Smooth muscle cell of the brain vasculature (primary cell): ENCODE measurements at regions not wholly inside any gene's neighbourhood (a gene's known extent, or its start where the extent isn't known, plus 50 kb on each side); places are given as distances from the start of the nearest gene placed in this dataset.
"Not testable (repeated sequence)": the region's sequence is repeated elsewhere in the genome, so short reads cannot be mapped to it uniquely, and the experiment has no call there.

Experiments used
- DNase-seq: peaks from one replicate; pipeline ENCODE4 v3.0.0-alpha.2; 2012; ENCODE audit warnings: low read depth, low spot score

DNA sequence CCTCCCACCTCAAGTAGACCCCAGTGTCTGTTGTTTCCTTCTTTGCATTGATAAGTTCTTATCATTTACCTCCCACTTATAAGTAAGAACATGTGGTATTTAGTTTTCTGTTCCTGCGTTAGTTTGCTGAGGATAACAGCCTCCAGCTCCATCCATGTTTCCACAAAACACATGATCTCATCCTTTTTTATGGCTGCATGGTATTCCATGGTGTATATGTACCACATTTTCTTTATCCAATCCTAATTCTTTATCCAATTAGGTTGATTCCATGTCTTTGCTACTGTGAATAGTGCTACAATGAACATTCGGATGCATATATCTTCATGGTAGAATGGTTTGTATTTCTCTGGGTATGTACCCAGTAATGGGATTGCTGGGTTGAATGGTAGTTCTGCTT, 102.5 kb upstream of the UGP2 start:
- not testable (repeated sequence) for DNase-seq

DNA sequence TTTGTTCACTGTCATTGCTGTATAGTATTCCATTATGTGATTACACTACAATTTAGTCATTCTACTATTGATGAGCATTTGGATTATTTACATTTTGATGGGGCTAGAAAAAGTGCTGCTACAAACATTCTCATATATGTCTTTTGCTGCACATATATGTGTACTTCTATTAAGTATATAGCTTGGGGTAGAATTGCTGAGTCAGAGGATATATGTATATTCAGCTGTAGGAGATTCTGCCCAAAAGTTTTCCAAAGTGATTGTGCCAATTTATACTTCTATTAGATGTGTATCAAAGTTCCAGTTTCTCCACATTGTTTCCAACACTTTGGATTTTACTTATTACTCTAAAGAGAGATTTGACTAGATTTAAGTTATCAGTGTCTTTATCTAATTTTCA, 101.7 kb upstream of the UGP2 start:
- no peak for DNase-seq

DNA sequence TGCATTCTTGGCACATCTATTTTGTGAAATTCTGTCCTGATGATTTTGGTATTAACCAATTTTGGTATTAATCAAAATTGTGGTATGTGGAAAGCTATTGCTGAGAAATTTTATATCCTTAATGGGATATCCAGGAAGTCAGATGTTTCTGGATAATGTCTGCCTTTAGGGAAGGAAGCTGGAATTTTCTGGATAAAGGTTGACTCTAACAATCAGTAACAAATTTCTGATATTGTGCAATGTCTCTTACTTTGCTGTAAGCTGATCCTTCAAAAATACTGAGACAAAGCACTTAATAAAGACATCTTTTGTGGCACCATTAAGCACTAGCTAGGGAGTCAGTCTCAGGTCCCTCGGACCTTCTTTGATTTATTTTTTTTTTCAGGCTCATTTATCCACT, 100.8 kb upstream of the UGP2 start:
- no peak for DNase-seq

DNA sequence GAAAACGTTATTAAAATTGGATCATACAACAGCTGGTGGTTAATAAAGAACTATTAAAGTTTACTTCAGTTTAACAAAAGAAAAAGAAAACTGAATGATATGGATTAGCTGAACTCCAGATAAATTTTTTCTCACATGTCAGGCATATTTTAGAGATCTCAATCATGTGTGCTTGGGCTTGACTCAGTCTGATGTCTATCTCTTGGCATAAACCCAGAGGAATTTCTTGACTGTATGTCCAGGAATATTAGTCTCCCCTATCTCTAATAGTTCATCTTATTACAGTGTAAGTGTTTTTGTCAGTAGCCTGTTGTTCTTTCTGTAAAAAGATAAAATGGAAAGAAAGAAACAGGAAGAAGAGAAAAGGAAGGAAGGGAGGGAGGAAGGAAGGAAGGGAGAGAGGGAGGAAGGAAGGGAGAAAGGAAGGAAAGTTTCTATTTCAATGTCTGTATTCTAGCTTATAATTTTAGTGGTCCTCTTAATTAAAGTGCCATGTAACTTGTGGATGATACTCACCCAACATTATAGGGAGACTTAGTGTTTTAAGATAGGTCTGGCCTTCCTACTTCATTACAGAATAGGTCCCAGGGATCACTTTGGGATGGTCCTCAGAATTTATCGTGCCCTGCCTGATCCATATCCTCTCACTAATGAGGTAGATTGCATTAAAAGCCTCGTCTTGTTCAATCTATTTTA, 99.7 kb upstream of the UGP2 start:
- DNase-seq: no peak

DNA sequence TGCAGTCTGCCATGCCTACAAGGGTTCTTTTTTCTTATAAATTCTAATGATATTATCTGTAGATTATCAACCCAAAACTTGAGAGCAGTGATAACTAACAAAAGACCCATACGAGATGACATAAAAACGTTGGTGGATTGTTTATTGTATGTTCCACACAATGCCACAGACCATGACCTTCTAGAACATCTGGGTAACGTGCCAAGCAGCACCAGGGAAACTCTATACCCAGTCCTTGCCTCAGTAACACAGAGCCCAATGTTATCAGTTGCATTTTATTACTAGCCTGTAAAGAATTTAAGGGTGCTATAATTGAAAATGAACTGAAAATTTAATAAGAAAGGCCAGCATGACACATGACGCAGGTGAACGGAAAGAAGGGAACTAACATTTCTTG, 99.1 kb upstream of the UGP2 start:
- DNase-seq: no peak

DNA sequence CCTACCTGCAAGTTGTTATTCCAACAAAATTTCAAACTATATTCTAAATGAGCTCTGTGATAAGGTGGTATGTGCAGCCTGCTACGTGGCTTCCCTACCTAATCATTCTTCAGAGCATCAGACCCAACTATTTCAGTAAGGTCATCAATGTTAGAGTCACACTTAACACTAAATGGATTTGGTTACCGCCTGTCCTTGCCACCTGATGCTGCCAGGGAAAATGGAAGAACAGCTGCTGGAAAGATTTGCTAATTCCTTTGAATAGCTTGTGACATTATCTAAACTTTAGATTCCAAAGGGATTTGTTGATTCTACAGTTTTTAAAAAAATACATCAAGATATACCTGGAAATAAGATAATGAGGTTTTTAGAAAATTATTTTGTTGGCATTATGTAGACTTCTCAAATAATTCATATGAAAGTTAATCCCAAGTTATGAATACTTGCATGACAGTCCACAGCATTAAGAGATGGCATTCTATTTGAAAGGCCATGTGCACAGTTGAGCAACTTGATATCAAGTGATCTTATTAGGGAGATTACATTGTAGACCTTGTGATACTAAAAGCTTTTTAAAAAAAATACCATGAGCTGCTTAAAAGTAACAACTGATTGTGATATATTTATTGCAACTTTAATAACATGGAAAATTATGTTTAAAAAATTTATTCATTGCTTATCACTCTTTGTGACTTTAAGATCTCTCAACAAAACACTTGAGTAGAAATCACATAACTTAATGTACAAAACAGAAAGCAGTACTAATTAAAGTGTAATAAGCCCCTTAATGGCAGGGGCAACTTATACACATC, 98.3 kb upstream of the UGP2 start:
- DNase-seq: no peak

DNA sequence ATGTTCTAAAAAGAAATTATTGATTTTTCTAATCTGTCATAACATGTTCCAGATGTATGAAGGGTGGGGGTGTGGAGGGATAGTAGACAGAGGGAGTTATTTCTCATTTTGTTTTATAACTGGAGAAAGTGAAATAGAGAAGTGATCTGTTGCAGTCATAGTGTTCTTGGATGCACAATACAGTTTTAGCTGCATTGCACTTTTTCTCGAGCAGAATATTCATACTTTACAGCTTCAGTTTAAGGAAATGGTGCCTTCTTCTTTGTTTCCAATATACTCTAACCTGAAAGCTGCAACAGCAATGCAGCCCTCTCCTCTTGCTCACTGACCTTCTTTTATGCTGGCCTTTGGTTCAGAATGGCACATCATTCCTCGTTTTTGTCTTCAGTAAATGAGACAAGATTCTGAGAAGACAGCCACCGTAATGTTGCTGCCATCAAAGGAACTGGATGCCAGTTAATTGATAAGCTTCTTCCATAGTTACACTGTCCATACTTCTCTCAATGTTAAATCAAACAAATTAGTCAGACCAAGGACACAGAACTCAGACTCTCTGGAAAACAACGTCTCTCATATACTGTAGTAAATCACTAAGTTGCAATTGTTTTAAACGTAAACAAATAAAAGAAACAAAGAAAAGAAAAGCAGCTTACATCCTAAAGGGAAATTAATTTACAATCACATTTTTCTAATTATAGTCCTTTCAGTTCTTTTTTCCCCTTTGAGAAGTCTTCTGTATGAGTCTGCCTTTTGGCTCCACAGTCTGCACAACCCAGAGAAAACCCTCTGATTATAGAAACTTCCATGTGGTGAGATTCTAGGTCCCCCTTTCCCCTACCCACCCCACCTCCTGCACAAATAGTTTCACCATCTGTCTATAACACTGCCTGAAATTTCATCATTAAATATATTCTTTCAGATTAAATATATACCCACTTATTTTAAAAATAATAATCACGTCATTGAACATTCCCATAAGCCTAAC, 97.4 kb upstream of the UGP2 start:
- DNase-seq: no peak

DNA sequence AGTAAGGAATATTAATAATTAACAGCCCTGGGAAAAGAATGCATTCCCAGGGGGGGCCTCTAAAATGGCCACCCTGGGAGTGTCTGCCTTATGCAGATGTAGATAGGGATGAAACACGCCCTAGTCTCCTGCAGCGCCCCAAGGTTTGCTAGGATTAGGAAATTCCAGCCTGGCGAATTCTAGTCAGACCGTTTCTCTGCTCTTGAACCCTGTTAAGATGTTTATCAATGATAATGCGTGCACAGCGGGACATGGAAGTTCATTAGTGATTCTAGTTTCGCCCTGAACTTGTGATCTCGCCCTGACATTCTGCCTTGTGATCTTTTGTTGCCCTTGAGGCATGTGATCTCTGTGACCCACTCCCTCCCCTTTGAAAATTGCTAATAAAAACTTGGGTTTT, 95.1 kb upstream of the UGP2 start:
- DNase-seq: not testable (repeated sequence)

DNA sequence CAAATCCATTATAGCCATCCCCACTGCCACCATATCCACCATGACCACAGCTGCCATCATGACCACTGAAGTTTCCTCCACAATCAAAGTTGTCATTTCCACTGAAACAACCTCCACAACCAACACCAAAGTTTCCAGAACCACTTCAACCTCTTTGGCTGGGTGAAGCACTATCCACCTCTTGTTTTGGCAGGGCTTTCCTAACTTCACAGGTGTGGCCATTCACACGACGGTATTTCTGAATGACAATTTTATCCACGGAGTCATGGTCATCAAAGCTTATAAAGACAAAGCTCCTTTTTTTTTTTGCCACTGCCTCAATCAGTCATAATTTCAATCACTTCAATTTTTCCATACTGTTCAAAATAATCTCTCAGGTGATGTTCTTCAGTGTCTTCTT, 89.8 kb upstream of the UGP2 start:
- no peak for DNase-seq

DNA sequence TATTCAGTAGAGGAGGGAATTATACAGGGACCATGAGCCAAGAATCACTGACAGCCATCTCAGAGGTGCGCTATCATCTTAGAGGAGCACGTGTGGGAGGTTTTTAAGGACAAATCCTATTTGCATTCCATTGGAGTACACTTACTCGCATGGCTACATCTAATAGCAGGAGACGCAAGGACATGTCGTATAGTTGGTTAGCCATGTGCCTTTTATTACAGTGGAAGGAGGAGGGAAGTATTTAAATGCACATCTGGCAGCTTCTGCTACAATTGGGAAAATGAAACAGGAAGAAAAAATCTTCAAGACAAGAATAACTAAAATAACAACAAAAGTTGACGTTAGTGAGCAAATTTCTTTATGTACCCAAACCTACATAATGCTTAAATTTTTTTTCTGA, 86.5 kb upstream of the UGP2 start:
- no peak for DNase-seq

DNA sequence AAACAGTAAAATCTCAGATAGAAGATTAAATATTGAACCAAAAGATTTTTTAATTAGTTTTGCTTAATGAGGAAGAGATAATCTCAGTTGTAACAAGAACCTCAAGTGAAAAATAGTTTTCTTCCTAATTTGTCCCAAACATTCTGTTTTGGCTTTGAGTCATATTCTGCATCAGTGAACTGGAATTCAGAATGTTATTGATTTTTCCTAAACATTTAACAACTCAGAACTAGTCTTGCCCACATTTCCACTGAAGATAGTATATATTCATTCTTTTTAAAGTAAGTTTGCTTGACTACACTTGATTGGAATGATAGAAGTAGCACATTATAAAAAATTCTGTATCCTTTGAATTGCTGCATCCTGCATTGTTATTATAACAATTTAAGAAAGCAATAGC, 85.7 kb upstream of the UGP2 start:
- DNase-seq: no peak

DNA sequence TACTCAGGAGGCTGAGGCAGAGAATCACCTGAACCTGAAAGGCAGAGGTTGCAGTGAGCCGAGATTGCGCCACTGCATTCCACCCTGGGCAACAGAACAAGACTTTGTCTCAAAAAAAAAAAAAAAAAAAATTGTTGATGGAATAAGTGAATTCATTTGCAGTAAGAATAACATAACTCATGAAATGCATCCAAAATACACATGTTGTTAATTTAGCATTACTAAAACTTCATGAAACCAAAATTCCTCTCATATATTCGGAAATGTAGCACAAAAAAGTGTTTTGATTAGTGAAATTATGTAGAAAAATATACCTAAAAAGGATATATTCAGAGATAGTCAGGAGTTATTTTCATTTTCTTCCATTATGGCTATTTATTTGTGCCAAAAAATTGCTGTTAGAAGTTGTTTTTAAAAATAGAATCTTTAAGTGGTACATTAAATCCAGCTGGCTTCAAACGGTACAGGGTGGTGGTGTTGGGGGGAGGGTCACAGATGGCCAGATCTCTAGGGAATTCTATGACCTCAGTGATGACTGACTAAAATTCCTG, 78.2 kb upstream of the UGP2 start:
- DNase-seq: peak; percentile 24

DNA sequence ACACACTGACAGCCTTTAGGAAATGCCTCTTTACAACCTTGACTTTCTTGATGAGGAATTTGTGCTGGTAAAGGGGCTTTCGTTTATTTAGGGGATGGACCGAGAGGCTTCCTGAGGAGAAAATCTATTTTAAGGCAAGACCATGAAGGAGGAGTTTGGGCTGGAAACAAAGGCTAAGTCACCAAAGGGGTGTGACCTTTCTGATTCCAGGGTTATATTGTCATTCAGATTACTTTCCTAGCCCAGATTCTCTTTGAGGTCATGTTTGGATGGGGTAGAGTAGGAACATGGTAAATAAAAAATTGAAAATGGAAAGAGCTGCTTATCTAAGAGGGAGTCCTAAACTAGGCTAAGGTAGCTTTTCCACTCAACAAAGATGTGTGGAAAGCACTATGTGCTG, 77.1 kb upstream of the UGP2 start:
- DNase-seq: no peak

DNA sequence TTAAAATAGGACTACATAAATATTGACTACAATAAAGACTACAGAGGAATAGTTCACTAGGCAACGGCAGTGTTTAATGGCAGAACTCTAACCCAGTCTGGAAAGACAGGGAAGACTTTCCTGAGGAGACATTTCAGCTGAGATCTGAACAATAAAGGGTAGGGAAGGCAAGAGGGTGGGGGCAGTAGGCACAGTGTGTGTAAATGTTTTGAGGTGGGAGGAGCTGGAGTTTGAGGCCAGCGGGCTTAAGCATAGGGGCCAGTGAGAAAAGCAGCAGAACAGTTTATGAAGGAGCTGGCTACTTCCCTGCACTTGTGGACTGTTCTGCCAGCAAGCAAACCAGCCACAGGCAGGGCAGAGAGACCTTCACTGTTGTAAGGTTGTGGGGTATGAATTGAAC, 76.6 kb upstream of the UGP2 start:
- DNase-seq: no peak

DNA sequence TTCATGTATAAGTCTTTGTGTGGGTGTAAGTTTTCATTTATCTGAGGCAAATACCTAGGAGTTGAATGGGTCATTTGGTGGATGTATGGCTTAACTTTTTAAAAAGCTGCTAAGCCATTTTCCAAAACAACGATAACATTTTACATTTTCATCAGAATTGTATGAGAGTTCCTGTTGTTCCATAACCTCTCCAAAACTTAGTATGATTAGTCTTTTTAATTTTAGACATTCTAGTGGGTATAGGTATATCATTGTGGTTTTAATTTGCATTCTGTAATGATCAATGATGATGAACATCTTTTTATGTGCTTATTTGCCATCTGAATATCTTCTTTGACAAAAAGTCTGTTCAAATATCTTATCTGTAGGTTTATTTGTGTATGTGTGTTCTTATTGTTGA, 74.4 kb upstream of the UGP2 start:
- DNase-seq: no peak

DNA sequence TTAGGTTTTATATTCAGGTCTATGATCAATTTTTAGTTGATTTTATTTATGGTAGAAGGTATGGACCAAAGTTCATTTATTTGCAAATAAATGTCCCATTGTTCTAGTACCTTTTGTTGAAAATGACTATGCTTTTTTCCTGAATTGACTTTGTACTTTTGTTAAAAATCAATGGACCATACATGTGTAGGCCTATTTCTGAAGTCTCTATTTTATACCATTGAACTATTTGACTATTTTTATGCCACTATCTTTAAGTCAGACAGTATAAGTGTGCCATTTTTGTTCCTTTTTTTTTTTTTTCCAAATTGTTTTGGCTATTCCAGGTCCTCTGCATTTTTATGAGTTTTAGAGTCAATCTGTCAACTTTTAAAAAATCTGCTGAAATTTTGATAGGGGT, 73.6 kb upstream of the UGP2 start:
- DNase-seq: no peak

DNA sequence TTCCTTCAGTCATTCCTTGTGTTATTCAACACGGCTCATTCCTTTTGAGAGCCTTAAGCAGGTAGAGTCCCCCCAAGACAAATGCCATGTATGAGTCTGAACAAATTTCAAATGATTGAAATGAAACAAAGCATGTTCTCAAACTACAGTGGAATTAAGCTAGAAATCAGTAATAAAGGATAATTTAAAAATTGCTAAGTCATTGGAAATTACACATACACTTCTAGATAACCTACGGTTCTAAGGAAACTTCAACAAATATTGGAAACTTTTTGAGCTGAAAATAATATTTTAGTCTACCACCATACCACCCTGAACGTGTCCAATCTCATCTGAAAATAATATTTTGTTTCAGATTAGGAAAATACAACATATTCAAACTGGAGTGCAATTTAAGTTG, 71.8 kb upstream of the UGP2 start:
- DNase-seq: no peak

DNA sequence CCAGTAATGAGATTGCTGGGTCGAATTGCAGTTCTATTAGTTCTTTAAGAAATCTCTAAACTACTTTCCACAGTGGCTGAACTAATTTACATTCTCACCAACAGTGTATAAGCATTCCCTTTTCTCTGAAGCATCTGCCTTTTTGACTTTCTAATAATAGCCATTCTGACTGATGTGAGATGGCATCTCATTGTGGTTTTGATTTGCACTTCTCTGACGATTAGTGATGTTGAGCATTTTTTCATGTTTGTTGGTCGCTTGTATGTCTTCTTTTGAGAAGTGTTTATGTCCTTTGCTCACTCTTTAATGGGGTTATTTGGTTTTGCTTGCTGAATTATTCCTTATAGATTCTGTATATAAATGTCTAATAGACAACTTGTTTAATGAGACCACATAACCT, 69.6 kb upstream of the UGP2 start:
- no peak for DNase-seq

DNA sequence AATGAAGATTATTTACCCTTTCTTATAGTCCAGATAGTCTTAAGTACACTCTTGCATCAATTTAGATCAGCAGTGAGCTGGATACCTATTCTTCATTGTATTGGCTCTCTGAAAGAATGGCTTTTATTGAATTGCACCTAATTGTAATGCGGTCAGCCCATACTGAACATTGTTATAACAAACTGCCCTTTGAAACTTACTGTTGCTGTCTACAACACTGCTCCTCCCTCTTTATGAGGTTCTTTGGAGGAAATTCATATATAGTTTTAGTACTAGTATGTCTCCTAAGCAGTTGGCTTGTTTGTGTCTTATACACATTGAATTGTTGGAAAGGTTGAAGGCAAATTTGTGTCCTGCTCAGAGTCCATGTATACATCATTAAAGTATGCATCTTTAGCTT, 66.5 kb upstream of the UGP2 start:
- no peak for DNase-seq

DNA sequence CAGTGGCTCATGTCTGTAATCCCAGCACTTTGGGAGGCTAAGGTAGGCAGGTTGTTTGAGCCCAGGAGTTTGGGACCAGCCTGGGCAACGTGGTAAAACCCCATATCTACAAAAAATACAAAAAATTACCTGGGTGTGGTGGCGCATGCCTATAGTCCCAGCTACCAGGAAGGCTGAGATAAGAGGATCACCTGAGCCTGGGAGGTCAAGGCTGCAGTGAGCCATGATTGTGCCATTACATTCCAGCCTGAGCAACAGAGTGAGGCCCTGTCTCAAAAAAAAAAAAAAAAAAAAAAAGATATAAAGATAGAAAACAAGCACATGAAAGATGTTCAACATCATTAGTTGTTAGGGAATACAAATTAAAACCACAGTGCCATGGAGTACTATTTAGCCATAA, 65.3 kb upstream of the UGP2 start:
- DNase-seq: no peak

DNA sequence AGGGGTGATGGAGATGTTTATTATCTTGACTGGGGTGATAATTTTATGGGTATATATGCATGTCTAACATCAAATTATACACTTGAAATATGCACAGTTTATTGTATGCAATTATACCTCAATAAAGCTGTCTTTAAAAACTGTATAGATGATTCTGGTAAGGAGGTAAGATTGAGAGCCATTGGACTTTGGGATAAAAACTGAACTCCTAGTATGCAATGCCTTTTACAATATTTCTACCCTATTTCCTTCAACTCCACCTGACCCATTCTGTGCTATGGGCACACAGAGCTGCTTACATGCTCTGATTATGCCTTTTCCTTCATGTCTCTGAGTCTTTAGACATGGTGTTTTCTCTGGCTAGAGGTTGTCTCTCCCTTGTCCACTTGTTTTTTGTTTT, 63.9 kb upstream of the UGP2 start:
- no peak for DNase-seq

DNA sequence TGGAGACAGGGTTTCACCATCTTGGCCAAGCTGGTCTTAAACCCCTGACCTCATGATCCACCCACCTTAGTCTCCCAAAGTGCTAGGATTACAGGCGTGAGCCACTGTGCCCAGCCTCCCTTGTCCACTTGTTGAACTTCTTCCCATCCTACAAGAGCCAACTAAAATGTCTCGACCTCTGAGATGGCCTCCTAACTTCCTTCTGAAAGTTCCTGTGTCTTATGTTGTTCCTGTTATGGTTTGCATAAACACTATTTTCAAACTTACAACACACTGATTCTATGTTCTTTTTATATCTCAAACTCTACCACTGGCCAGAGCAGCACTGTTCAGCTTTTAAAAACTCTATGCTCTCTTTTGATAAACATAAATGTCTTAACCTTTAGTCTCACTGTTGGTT, 63.3 kb upstream of the UGP2 start:
- no peak for DNase-seq
